AG09309 (cell line): ENCODE measurements at regions not wholly inside any gene's neighbourhood (a gene's known extent, or its start where the extent isn't known, plus 50 kb on each side); places are given as distances from the start of the nearest gene placed in this dataset.
"Not testable (repeated sequence)": the region's sequence is repeated elsewhere in the genome, so short reads cannot be mapped to it uniquely, and the experiment has no call there.

Source experiments
- DNase-seq: peaks from one replicate; pipeline ENCODE4 v3.0.0-alpha.2; 2010; ENCODE audit warnings: low read depth
- H3K4me3 ChIP-seq: 2 replicates; pipeline ENCODE4 v1.5.1; 2011; ENCODE audit warnings: mild to moderate bottlenecking, low read depth, low read length, moderate library complexity; ENCODE audit not compliant: control insufficient read depth
- CTCF ChIP-seq: IDR thresholded peaks from 2 replicates; pipeline ENCODE4 v1.5.1; 2011; ENCODE audit warnings: mild to moderate bottlenecking, low read depth, low read length, inconsistent platforms; ENCODE audit not compliant: insufficient read depth, control insufficient read depth; ENCODE audit errors: missing control alignments

- TF ChIP-seq CTCF = no peak
- H3K4me3 ChIP-seq = no peak overlapping the region
- no peak for DNase-seq
Measured at GRCh38 chr2:234162861-234163260, 112.4 kb downstream of the SPP2 start.

GRCh38 chr2:234161932-234162331 lies 111.4 kb downstream of the SPP2 start:
- TF ChIP-seq CTCF = no peak
- no peak for DNase-seq
- no peak overlapping the region for H3K4me3 ChIP-seq

DNA sequence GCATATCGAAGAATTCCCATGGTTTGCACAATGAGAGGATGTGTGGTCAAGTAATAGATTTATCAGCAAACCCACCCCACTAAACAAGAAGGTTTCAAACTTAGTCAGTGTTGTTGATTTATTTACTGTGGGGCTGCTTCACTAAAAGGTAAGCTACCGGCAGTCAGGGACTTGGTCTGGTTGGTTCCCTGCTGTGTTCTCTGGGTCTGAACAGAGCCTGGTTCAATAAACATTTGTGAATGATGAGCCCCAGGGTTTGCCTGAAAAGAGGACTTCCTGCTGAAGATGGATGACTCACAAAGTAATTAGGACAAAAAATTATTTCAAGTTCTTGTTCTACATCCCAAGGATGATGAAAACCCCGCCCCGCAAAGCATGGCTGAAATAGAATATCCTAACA lies 108.3 kb downstream of the SPP2 start:
- no peak for TF ChIP-seq CTCF
- no peak for DNase-seq
- no peak overlapping the region for H3K4me3 ChIP-seq

DNA sequence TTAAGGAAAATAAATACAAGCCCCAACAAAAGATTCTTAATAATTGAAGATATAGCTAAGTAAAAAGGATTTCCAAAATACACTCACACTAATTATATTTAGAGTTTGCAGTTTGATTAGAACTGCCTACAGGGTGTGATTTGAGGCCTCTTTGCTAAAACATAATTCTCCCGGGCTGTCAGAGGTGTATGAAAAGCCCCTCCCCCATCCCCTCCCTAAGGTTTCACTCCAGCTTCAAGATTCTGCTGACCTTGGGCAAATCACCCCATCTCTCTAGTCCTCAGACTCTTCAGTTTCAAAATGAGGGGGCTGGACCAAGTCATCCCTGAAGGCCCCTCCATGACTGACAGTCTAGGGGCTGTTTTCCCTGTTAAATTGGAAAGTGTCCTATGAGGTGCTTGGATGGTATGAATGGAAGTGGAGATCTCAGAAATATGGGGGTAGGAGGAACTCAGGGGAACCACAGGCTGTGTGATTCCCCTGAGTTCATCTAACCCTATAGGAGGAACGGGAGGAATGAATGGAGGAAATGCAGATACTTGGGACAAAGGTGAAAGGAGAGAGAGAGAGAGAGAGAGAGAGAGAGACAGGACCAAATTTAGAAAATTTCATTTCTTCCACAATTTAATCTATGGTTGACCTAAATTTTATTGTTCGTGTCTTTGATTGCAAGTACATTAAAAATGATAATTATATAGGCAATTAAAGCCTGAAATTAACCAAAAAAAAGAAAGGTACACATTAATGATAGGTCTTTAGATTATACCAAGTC lies 107.5 kb downstream of the SPP2 start:
- no peak for TF ChIP-seq CTCF
- DNase-seq = no peak
- no peak overlapping the region for H3K4me3 ChIP-seq

- no peak for DNase-seq
- H3K4me3 ChIP-seq = no peak overlapping the region
Measured at GRCh38 chr2:234156326-234156725, 105.8 kb downstream of the SPP2 start.

DNA sequence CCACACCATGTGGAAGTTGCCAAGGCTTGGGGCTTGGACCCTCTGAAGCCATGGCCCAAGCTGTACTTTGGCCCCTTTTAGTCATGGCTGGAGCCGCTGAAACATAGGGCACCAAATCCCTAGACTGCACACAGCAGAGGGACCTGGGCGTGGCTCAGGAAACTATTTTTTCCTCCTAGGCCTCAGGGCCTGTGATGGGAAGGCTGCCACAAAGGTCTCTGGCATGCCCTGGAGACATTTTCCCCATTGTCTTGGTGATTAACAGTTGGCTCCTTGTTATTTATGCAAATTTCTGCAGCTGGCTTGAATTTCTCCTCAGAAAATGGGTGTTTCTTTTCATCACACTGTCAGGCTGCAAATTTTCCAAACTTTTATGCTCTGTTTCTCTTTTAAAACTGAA lies 102.3 kb downstream of the SPP2 start:
- not testable (repeated sequence) for H3K4me3 ChIP-seq, DNase-seq

More at GRCh38 chr2:234156326-234156725, 105.8 kb downstream of the SPP2 start:
- TF ChIP-seq CTCF = no peak

DNA sequence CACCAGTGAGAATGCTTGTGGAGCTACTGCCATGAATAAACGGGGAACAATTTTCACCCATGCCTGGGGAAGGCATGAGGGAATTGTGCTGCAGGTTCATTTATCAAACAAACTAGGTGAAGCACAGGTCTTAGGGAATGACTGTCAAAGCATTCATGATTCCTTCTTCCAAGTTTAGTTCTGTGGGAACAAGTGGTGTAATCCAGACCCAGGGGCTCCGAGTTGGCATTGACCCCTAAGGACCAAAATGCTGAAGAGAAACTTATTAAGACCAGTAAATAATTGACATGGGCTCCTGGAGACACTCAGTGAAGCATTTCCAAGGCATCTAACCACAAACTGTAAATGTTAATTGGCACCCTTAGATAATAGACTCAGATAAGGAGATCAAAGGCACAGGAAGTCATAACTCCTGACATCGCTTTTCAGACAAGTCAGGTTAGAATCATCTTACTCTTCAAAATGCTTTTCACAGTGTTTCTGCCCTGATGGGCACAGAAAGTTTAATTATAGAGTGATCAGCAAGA lies 96.9 kb downstream of the SPP2 start:
- no peak for DNase-seq
- no peak for TF ChIP-seq CTCF
- H3K4me3 ChIP-seq = no peak overlapping the region
